ENCODE measurements at regions not wholly inside any gene's neighbourhood (a gene's known extent, or its start where the extent isn't known, plus 50 kb on each side); places are given as distances from the start of the nearest gene placed in this dataset.

- no peak overlapping the region for H2BK12ac ChIP-seq (ENCODE audit: low read depth, low read length)
- no peak overlapping the region for H2BK20ac ChIP-seq (ENCODE audit: low read length)
- FAIRE-seq: no peak
- H3K4ac ChIP-seq (replicated peaks; ENCODE audit: insufficient read length, low read depth, low read length): no peak overlapping the region
- H2BK5ac ChIP-seq (ENCODE audit: low read depth, low read length): no peak overlapping the region
- H3K27me3 ChIP-seq (replicated peaks in 1 of 4; ENCODE audit: control insufficient read depth in 3 of 4, extremely low read depth in 1 of 4, insufficient read depth in 3 of 4, low read length in 3 of 4): no peaks in the 10 kb centered on the region
- no peak overlapping the region for H2BK15ac ChIP-seq (ENCODE audit: low read length)
- no peak overlapping the region for H2AK5ac ChIP-seq (ENCODE audit: low read depth, low read length)
- no peak overlapping the region for H3K4me3 ChIP-seq (ENCODE audit: extremely low read depth in 1 of 4, insufficient read depth in 2 of 4, low read depth in 3 of 4, low read length in 4 of 4)
- WGBS, 2 experiments (ENCODE audit: extremely low coverage in 1 of 2, insufficient coverage in 1 of 2, insufficient read length in 1 of 2, insufficient replicate concordance in 2 of 2, low coverage in 1 of 2, low lambda C conversion rate in 2 of 2, missing lambda C conversion rate in 1 of 2): 92% methylated on average over 4 of the region's 4 CpGs; no CpG with 5 or more reads in 1 of the 2 experiments
- no peaks in the 10 kb centered on the region for H3K79me1 ChIP-seq (ENCODE audit: low read depth, low read length)
- ChIA-PET CTCF (ENCODE audit: partially characterized antibody) (interaction anchor here (1.3 to 1.9 kb wide), 2 partner anchors 10 to 266 kb away, joined by 4 to 6 read pairs; no protein-coding TSS in a partner anchor), POLR2A (ENCODE audit: partially characterized antibody) (no interaction called here)
- no peak overlapping the region for H4K5ac ChIP-seq (ENCODE audit: insufficient read length, low read depth, low read length)
- no peak overlapping the region for H2AFZ ChIP-seq (ENCODE audit: low read length)
- no peaks in the 10 kb centered on the region for H3K23me2 ChIP-seq (ENCODE audit: low read depth, low read length)
- H3K27ac ChIP-seq (ENCODE audit: low read depth, low read length): no peak overlapping the region
- H4K91ac ChIP-seq (replicated peaks; ENCODE audit: insufficient read length, low read length): no peak overlapping the region
- H3K14ac ChIP-seq (ENCODE audit: insufficient read length): no peak overlapping the region
- H3K79me2 ChIP-seq (ENCODE audit: control insufficient read depth in 1 of 2, insufficient read depth in 2 of 2, low read length in 2 of 2): no peaks in the 10 kb centered on the region
- H3K4me1 ChIP-seq (replicated peaks in 1 of 4; ENCODE audit: control insufficient read depth in 3 of 4, insufficient read depth in 4 of 4, low read length in 3 of 4): peaks cover 0 to 7% (median 0%) of the 10 kb centered on the region in 4 experiments; a peak in 1 of 7 replicates
- H3K23ac ChIP-seq (ENCODE audit: insufficient read length): no peak overlapping the region
- TF ChIP-seq HDAC2 (IDR thresholded peaks at IDR 0.05; ENCODE audit: borderline replicate concordance in 1 of 2, low read depth in 2 of 2, low read length in 2 of 2) (no peak), HDAC6 (IDR thresholded peaks at IDR 0.05; ENCODE audit: low read depth, low read length) (no peak), SP1 (IDR thresholded peaks at IDR 0.05; ENCODE audit: low read depth, low read length) (no peak), SP4 (IDR thresholded peaks at IDR 0.05; ENCODE audit: low read length) (no peak), CTCF (IDR thresholded peaks at IDR 0.05; ENCODE audit: control extremely low read depth in 1 of 3, insufficient read depth in 1 of 3, low read depth in 1 of 3, low read length in 3 of 3) (no peak), RXRA (IDR thresholded peaks at IDR 0.05; ENCODE audit: insufficient read depth, low read depth, low read length) (no peak)
- no peak overlapping the region for H3K56ac ChIP-seq (replicated peaks; ENCODE audit: insufficient read length, low read depth, low read length)
- no peaks in the 10 kb centered on the region for H3K9me3 ChIP-seq (ENCODE audit: insufficient read depth in 2 of 2, low read depth in 1 of 2, low read length in 1 of 2)
- no peak overlapping the region for H2BK120ac ChIP-seq (replicated peaks; ENCODE audit: low read depth, low read length)
- no peaks in the 10 kb centered on the region; a peak in 1 of 8 replicates for H3K36me3 ChIP-seq (ENCODE audit: control insufficient read depth in 2 of 4, insufficient read depth in 4 of 4, low read length in 3 of 4)
- DNase-seq (ENCODE audit: low read depth in 1 of 2, low spot score in 2 of 2): no peak
- H3K4me2 ChIP-seq (ENCODE audit: insufficient read depth in 1 of 2, low read depth in 2 of 2, low read length in 2 of 2): no peak overlapping the region
- H3K18ac ChIP-seq (ENCODE audit: extremely low read depth, low read length): no peak overlapping the region
- no peaks in the 10 kb centered on the region for H4K20me1 ChIP-seq (replicated peaks in 1 of 2; ENCODE audit: control insufficient read depth in 1 of 2, insufficient read depth in 2 of 2, low read length in 2 of 2)
- 0 out of 7 replicates have a peak overlapping the region, but pooled peaks of 1 of the 4 experiments have one; percentile 37 for H3K9ac ChIP-seq (replicated peaks in 1 of 4; ENCODE audit: extremely low read depth in 1 of 4, low read depth in 3 of 4, low read length in 3 of 4)
- H4K8ac ChIP-seq (ENCODE audit: extremely low read depth, insufficient read depth, low read length): no peak overlapping the region
Measured at GRCh38 chr11:79667380-79667779, 226.6 kb upstream of the TENM4 start.

Data from H1 (cell line).